OCI-M2 (cell line): ENCODE measurements at regions not wholly inside any gene's neighbourhood (a gene's known extent, or its start where the extent isn't known, plus 50 kb on each side); places are given as distances from the start of the nearest gene placed in this dataset.

Experiments
- DNase-seq: peaks from one replicate; lab custom pipeline; 2025; ENCODE audit not compliant: unreplicated experiment; lab: John Stamatoyannopoulos, UW

- no peak for DNase-seq
These were observed 54.1 kb downstream of the IRF2BPL start for GRCh38 chr14:76974365-76974764.

GRCh38 chr14:76971549-76971948 lies 57.0 kb downstream of the IRF2BPL start:
- no peak for DNase-seq

DNA sequence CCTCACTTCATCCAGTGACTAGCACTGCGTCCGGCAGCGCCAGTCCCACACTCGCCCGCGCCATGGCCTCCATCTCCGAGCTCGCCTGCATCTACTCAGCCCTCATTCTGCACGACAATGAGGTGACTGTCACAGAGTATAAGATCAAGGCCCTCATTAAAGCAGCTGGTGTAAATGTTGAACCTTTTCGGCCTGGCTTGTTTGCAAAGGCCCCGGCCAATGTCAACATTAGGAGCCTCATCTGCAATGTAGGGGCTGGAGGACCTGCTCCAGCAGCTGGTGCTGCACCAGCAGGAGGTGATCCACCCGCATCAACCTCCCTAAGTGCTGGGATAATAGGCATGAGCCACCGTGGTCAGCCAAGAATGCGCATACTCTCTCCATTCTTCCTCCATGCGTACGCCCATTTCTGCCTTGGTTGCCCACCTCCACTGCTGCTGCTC lies 59.9 kb downstream of the IRF2BPL start:
- DNase-seq = no peak

GRCh38 chr14:76967788-76968187 lies 60.7 kb downstream of the IRF2BPL start:
- no peak for DNase-seq

- no peak for DNase-seq
These were observed 63.3 kb downstream of the IRF2BPL start for GRCh38 chr14:76965232-76965631.

DNA sequence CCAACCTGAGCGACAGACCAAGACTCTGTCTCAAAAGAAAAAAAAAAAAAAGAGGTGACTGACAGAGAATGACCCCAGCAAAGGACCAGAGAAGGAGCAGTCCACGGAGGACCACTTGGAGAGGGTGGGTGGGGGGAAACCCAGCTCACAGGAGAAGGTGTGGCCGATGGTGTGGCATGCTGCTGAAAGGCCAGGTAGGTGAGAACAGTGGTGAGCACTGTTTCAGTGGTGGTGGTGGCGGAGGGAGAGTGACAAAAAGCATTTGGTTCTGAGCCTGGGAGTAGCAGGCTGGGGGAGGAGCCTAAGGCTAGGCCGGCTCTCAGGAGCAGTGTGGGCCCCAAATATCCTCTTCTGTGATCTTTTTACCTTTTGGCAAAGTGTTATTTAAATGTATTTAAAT lies 63.8 kb downstream of the IRF2BPL start:
- no peak for DNase-seq

- no peak for DNase-seq
These were observed 65.1 kb downstream of the IRF2BPL start for GRCh38 chr14:76963372-76963771.

- no peak for DNase-seq
These were observed 66.2 kb downstream of the IRF2BPL start for GRCh38 chr14:76962303-76962660.

DNA sequence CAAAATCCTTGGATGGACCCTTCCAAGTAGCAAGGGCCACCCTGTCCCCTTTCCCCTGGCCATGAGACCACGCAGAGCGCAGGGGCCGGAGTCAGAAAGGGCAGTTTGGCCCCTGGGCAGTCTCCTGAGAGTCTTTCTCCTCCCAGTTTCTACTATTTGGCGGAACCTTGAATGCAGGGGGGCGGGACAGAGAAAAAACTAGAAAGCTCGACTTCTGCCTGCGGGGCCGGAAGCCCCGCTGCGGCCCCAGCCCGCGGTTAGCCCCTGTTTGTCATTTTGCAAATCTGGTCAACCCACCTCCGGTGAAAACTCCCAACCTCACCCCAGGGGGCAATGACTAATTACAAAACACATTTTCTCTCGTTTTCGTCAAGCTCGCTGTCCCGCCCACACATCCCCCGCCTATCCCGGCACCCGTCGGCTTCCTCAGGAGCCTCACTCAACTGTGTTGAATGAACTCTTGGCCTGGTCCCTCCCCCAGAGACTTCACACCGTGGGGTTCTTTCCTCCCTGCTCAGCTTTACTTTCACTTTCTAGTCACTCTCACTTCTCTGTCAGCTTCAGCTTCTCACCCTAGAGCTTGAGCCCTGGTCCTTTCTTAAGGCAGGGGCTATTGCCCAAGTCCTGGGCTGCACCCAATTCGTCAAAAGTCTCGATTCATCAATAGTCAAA lies 66.7 kb downstream of the IRF2BPL start:
- DNase-seq = peak; percentile 64

- DNase-seq = no peak
These were observed 69.4 kb downstream of the IRF2BPL start for GRCh38 chr14:76958980-76959710.

DNA sequence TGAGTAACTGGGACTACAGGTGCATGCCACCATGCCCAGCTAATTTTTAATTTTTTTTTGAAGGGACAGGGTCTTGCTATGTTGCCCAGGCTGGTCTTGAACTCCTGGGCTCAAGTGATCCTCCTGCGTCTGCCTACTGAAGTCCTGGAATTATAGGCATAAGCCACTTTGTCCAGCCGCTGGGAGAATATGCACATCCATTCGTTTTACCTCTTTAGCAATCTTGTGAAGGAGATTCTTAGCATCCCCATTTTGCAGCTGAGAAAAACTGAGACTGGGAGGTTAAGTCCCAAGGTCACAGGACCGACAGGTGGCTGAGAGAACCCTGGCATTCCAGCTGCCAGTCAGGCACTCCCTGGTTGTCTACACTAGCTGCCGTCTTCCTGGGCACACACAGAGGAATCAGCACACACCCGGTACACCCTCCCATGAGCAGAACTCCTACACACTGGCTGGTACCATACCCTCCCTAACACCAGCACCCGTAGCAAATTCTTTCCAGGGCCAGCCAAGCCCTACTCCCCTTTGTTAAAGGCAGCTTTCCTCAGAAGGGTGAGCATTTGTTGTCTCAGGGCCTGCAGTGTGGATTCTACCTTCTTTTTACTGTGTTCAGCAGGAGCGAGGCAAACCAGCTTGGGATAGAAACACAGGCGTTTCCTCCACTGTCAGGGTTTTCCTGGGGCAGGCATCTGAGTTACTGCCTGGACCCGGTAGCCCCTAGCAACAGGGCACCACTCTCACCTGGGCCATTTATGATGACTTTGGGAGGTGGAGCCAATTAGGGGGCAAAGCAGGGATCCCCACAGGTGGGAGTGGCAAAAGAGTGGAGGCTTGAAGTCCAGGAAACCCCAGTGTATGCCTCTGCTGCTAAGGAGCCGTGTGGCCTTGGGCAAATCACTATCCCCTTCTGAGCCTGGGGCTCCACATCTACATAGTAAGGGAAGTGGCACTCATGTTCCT lies 70.2 kb downstream of the IRF2BPL start:
- no peak for DNase-seq

GRCh38 chr14:76957224-76957891 lies 71.2 kb downstream of the IRF2BPL start:
- no peak for DNase-seq

GRCh38 chr14:76956316-76957090 lies 72.0 kb downstream of the IRF2BPL start:
- peak; percentile 42 for DNase-seq

GRCh38 chr14:76955575-76956315 lies 72.8 kb downstream of the IRF2BPL start:
- no peak for DNase-seq

- no peak for DNase-seq
These were observed 73.9 kb downstream of the IRF2BPL start for GRCh38 chr14:76954394-76955190.

GRCh38 chr14:76953311-76953945 lies 75.1 kb downstream of the IRF2BPL start:
- no peak for DNase-seq

DNA sequence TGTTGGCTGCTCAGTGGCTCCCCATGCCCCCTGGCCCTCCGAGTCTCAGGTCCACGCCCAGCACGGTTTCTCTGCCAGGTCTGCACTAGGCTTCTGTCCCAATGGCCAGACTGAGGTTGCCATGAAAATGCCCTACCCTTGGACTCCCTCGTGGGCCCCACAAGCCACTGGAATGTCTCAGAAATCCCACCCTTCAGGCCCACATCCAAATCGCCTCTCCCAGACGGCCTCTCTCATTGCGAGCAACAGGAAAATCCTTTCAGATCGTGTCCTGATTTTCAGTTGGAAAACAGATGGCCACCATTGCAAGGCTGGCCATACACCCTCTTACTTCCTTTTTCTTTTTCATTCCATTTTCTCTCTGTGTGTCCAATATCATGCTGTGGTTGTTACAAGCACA lies 77.3 kb downstream of the IRF2BPL start:
- no peak for DNase-seq
